Stimulated activated CD8-positive, alpha-beta memory T cell treated with anti-CD3 and anti-CD28 coated beads, Interleukin-12 subunit alpha, Interleukin-12 subunit beta, amount 100 ng/mL, for 24 hours (primary cell): ENCODE measurements at regions not wholly inside any gene's neighbourhood (a gene's known extent, or its start where the extent isn't known, plus 50 kb on each side); places are given as distances from the start of the nearest gene placed in this dataset.

Experiments
- DNase-seq: peaks from one replicate; pipeline ENCODE4 v3.0.0-alpha.2; 2020; ENCODE audit errors: extremely low read depth

DNA sequence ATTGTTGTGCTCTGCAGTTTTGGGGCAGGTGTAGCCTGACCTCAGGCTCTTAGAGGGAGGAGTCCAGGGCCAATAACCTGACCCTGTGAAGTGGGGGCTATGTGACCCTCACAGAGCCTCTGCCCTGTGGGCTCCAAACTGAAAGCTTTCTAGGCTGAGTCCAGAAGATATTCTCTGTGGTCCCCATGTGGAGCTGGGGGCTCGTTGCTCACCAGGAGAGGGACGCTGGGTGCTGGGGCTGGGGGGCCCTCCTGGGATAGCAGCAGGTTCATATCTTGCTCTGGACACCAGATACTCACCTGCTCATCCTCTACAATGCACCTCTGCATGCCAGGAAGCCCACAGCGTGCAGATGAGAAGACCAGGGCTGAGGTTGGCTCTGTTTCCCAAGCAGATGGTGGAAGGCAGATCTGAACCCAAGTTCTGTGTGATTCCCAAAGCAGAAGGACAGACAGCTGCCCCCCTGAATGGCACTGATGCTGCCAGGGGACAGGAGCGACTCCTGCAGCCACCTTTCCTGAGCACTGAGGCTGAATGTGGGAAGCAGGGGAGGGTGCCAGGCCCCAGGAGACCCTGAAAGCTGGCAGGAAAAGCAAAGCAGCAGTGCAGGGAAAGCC is 1022.0 kb downstream of the TBC1D22A start:
- DNase-seq = no peak

- DNase-seq = no peak
These were observed 1021.2 kb downstream of the TBC1D22A start for GRCh38 chr22:47783433-47784366.

GRCh38 chr22:47782328-47783075 is 1020.1 kb downstream of the TBC1D22A start:
- DNase-seq = no peak

DNA sequence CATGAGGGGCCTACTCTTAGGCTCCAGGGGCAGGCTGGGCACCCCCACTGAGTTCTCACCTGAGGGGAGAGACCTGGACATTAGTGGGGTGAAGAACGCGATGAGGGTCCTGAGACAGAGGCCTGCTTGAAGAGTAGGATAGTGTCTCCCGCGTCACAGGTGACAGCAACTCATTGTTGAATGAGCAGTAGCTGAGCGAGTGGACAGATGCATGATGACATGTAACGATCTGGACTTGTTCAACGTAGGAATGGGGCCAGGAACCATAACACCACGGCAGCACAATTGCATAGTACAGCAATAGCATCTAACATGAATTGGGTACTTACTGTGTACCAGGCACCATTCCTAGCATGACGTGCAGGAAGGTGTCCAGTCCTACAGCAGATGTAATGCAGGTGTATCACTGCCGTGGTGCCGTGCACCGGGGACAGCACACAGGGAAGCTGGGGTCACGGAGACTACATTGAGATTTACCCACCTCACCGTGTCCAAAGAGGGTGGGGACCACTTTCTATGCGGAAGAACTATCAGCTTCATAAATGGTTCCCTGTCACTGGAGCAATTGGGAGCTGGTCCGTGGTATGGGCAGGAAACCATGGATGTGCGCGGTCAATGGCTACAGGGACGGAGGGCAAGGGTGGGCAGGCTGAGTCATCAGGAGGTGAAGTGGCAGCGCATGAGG is 1019.1 kb downstream of the TBC1D22A start:
- no peak for DNase-seq

GRCh38 chr22:47781024-47781423 is 1018.6 kb downstream of the TBC1D22A start:
- no peak for DNase-seq

DNA sequence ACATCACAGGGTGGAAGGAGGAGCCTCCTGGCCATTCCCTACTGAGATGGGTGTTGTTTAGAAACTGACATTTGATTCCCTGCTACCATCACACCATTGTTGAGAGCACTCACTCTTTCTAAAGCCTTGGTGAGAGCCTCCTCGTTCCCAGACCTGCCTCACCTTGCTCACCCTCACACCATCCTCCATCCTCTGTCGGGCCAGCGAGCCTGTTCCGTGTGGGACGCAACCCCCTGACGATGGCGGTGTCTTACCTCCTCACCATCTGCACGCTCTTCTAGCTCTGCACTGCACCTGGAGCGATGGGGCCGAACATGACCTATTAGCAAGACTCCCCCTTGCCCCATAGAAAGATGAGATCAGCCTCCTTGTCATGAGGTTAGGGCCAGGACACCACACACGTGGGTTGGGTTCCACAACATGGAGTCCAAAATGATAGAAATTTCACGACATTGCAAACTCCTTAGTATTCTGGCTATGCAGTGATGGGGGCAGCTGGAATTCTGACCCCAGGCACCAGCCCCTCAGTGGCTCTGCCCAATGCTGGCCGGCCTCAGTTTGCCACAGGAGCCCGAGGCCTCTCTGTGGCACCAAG is 1017.9 kb downstream of the TBC1D22A start:
- DNase-seq = no peak

GRCh38 chr22:47779474-47779873 is 1017.0 kb downstream of the TBC1D22A start:
- no peak for DNase-seq

GRCh38 chr22:47778160-47778658 is 1015.8 kb downstream of the TBC1D22A start:
- DNase-seq = no peak

- DNase-seq = no peak
These were observed 1015.0 kb downstream of the TBC1D22A start for GRCh38 chr22:47777426-47777825.

GRCh38 chr22:47776329-47776728 is 1013.9 kb downstream of the TBC1D22A start:
- no peak for DNase-seq

GRCh38 chr22:47775686-47776085 is 1013.2 kb downstream of the TBC1D22A start:
- no peak for DNase-seq

DNA sequence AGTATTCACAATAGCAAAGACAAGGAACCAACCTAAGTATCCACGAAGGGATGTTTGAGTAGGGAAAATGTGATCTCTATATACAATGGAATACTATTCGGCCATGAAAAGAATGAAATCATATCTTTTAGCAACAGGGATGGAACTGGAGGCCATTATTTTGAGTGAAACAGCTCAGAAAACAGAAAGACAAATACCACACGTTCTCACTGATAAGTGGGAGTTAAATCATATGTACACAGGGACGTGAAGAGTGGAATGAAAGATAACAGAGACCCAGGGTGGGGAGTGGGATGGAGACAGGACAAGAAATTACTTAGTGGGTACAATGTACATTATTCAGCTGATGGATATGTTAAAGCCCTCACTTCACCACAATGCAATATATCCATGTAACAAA is 1012.7 kb downstream of the TBC1D22A start:
- no peak for DNase-seq

- DNase-seq = no peak
These were observed 1011.2 kb downstream of the TBC1D22A start for GRCh38 chr22:47773635-47774034.

DNA sequence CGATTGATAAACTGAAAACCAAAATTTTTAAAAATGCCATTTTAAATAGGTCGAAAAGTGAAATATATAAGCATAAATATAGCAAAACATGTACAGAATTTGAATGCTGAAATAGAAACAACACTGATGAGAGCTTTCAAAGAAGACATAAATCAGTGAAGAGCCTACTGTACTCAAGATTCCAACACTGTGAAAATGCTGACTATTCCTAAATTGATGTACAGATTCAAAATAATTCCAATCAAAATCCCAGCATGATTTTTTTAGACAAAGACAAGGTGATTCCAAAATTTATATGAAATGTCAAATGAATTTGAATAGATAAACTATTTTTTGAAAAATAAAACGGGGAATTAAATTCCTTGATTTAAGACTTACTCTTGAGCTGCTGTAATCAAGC is 1010.4 kb downstream of the TBC1D22A start:
- no peak for DNase-seq

DNA sequence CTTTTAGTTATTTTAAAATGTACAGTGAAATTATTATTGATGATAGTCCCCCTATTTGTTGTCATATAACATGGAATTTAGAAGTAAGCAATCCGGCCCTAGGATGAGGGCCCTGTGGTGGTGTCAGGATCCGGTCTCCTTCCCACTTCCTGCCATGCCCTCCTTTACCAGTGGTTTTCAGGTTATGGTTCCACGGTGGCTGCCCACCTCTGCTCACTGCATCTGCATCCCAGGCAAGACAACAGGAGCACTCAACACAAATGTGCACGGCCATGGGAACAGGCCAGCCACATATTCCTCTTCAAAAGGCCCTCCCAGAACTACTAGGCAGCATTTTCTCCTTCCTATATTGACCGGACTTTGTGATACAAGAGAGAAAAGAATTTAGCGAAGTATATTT is 1007.2 kb downstream of the TBC1D22A start:
- no peak for DNase-seq

DNA sequence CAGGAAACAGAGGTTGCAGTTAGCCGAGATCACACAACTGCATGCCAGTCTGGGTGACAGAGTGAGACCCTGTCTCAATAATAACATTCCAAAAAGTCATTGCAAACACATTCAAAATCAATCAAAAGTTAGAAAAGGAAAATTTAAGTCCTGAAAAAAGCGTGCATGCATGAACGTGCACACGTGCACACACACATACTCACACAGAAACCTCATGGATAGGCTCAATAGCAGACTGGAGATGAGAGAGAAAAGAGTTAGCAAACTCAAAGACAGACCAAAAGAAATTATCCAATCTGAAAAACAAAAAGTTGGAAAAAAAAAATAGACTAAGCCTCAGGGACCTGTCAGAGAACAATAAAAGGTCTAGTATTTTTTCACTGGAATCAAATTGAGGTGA is 1005.6 kb downstream of the TBC1D22A start:
- DNase-seq = no peak

DNA sequence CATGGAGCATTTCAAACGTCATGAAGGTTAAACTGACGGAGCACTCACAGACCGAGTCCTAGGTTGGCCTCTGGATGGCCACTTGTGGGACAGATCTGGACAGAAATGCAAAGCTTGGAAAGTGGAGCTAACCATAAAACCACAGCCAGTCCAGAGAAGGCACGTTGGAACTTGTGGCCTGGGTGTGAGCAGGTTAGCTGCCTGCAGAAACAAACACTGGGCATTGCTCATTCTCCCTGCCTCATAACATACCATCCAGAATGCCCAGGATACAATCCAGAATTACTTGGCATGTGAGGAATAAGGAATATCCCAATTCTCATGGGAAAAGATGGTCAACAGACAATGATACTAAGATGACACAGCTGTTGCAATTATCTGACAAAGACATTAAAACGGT is 1005.0 kb downstream of the TBC1D22A start:
- no peak for DNase-seq

DNA sequence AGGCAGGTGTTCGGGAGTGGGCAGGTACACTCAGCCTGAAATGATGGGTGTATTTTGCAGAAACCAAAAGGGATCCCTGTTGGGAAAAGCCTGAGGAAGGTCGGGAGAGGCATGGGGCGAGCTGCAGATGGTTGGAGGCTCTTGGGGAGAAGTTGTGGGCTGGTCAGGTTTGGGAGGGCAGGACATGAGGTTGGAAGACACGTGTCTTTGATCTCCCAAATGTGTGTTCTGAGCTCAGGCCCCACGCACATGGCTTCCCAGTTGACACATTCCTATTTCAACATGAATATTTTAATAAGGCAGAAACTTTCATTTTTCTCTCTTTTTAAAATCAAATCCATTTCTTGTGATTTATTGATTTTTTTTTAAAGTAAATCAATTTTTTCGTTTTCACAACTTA is 1003.3 kb downstream of the TBC1D22A start:
- no peak for DNase-seq

DNA sequence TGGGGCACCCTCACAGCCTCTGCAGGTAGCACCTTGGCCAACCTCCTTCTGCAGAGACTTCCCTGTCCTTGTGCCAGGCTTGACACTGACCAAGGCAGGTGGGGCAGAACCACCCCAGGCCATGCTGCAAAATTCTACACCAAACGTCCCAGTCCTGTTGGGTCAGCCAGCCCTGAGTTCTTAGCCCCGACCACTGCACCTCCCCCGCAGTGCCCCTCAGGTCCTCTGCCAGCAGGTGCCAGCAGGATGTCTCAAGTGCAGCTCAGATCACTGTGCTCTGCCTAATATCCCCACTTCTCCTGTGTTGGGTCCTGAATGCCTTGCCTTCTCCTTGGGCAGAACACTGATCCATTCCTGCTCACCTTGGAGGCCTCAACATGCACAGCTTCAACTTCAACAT is 999.7 kb downstream of the TBC1D22A start:
- DNase-seq = no peak

DNA sequence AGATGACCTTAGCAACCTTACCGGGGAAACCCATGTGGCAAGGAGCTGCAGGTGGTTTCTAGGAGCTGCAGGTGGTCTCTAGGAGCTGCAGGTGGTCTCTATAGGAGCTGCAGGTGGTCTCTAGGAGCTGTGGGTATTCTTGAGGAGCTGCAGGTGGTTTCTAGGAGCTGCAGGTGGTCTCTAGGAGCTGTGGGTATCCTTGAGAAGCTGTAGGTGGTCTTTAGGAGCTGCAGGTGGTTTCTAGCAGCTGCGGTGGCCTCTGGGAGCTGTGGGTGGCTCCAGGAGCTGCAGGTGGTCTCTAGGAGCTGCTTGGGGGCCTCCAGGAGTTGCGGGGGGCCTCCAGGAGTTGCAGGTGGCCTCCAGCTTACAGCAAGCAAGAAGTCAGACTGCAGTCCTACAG is 997.5 kb downstream of the TBC1D22A start:
- no peak for DNase-seq

DNA sequence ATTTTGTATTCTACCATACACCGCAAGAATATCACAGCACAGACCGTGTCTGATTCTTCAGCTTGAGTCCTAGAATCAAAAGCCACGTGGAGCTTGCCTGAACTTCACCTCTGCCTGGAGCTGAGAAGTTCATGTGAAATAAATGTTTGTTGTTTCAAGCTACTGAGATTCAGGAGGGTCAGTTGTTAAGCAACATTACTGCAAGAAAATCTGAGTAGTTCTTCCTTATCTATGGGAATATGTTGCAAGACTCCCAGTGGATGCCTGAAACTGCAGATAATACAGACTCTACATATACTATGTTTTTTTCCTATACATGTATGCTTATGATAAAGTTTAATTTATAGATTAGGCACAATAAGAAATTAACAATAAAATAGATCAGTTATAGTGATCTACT is 995.3 kb downstream of the TBC1D22A start:
- no peak for DNase-seq
